Naive thymus-derived CD4-positive, alpha-beta T cell (primary cell): ENCODE measurements at regions not wholly inside any gene's neighbourhood (a gene's known extent, or its start where the extent isn't known, plus 50 kb on each side); places are given as distances from the start of the nearest gene placed in this dataset.
"Not testable (repeated sequence)": the region's sequence is repeated elsewhere in the genome, so short reads cannot be mapped to it uniquely, and the experiment has no call there.

ENCODE experiments used
- ATAC-seq: fragments of 150-1000 bp; cut with Tn5 transposase; 2 replicates; pipeline ENCODE4 v1.10.0; 2021; ENCODE audit warnings: mild to moderate bottlenecking, moderate library complexity
- CTCF ChIA-PET: fragments of 350-600 bp; sonication (Branson Sonifier 250); formaldehyde crosslinking; loops from one replicate; lab custom pipeline; 2021; ENCODE audit warnings: antibody characterized with exemption; lab: Charles Lee
- POLR2A ChIA-PET: fragments of 350-600 bp; sonication (Branson Sonifier 250); formaldehyde crosslinking; loops from one replicate; lab custom pipeline; 2021; ENCODE audit warnings: antibody characterized with exemption, inconsistent platforms; lab: Charles Lee
- DNase-seq, 9 donors: peaks; one replicate each; pipeline versions ENCODE4 v3.0.0 to v3.0.0-alpha.2; 2020 to 2022; ENCODE audit warnings: mixed read lengths in 1 of 9
- H3K27ac ChIP-seq: one replicate; pipeline ENCODE4 v1.7.0; 2013; ENCODE audit warnings: mild to moderate bottlenecking, low read depth, low read length, moderate library complexity
- H3K27me3 ChIP-seq, 2 donors: one replicate each; pipeline ENCODE4 v1.7.0; 2013; ENCODE audit warnings: low read length in 2 of 2, mild to moderate bottlenecking in 2 of 2, moderate library complexity in 2 of 2; ENCODE audit not compliant: control insufficient read depth in 2 of 2, insufficient read depth in 2 of 2
- H3K36me3 ChIP-seq, 3 experiments: 1 replicate in 2 of 3; 2 replicates in 1 of 3; pipeline ENCODE4 v1.7.0; 2013; ENCODE audit warnings: low read length in 3 of 3, mild to moderate bottlenecking in 3 of 3, moderate library complexity in 1 of 3; ENCODE audit not compliant: insufficient read depth in 3 of 3, control insufficient read depth in 2 of 3
- H3K4me1 ChIP-seq, 2 donors: one replicate each; pipeline ENCODE4 v1.7.0; 2013; ENCODE audit warnings: low read length in 2 of 2, mild to moderate bottlenecking in 2 of 2, moderate library complexity in 1 of 2; ENCODE audit not compliant: control insufficient read depth in 2 of 2, insufficient read depth in 2 of 2
- H3K4me3 ChIP-seq: 2 replicates; pipeline ENCODE4 v1.7.0; 2013; ENCODE audit warnings: mild to moderate bottlenecking, low read length
- H3K9me3 ChIP-seq, 3 experiments: 1 replicate in 2 of 3; 2 replicates in 1 of 3; pipeline ENCODE4 v1.7.0; 2013; ENCODE audit warnings: low read length in 3 of 3; ENCODE audit not compliant: control insufficient read depth in 2 of 3
- H3K27ac Mint-ChIP-seq, 9 donors: one replicate each; pipeline ENCODE4 v1.8.0; 2020 to 2022; ENCODE audit warnings: mixed read lengths in 9 of 9, mild to moderate bottlenecking in 8 of 9, moderate library complexity in 5 of 9, inconsistent platforms in 2 of 9
- H3K27me3 Mint-ChIP-seq, 5 donors: one replicate each; pipeline ENCODE4 v1.8.0; 2021 to 2022; ENCODE audit warnings: mixed read lengths in 5 of 5, mild to moderate bottlenecking in 1 of 5
- H3K36me3 Mint-ChIP-seq, 5 donors: one replicate each; pipeline ENCODE4 v1.8.0; 2020 to 2022; ENCODE audit warnings: mixed read lengths in 5 of 5, mild to moderate bottlenecking in 3 of 5, inconsistent platforms in 1 of 5
- H3K4me1 Mint-ChIP-seq, 7 donors: one replicate each; pipeline ENCODE4 v1.8.0; 2020 to 2022; ENCODE audit warnings: mixed read lengths in 7 of 7, mild to moderate bottlenecking in 3 of 7, inconsistent platforms in 1 of 7
- H3K4me3 Mint-ChIP-seq, 10 donors: one replicate each; pipeline ENCODE4 v1.8.0; 2020 to 2022; ENCODE audit warnings: mild to moderate bottlenecking in 10 of 10, mixed read lengths in 10 of 10, moderate library complexity in 6 of 10, inconsistent platforms in 2 of 10
- H3K9me3 Mint-ChIP-seq, 11 donors: one replicate each; pipeline ENCODE4 v1.8.0; 2020 to 2022; ENCODE audit warnings: mixed read lengths in 11 of 11, mild to moderate bottlenecking in 4 of 11, inconsistent platforms in 1 of 11, moderate library complexity in 1 of 11
- intact Hi-C, 2 donors: fragments of 100-400 bp; cut with micrococcal nuclease; formaldehyde crosslinking; loops; one replicate each; pipeline ENCODE4 v1.15.1; 2023

- DNase-seq: no peak
- H3K36me3 Mint-ChIP-seq: no peaks in the 10 kb centered on the region
These were observed 119.4 kb upstream of the F3 start for GRCh38 chr1:94660994-94661393.

DNA sequence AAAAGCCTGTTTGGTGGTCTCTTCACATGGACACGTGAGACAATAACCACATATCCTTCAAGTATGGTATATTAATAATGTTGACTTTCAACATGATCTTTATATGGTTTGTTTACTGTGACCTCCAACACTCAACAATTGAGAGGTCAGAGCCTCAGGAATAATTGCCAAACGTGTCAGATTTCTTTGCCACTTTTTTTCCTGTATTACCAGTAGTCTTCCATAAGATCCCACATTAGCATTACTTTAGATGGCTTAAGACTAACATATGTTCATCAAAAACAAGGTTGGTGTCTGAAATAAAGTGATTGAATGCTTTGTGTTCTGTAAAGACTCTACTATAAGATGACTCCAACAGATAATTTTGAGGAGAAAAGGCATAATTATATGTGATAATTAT lies 118.7 kb upstream of the F3 start:
- H3K9me3 Mint-ChIP-seq: no peaks in the 10 kb centered on the region
- H3K4me1 Mint-ChIP-seq: no peaks in the 10 kb centered on the region
- H3K27ac ChIP-seq: no peak overlapping the region
- H3K36me3 Mint-ChIP-seq: no peaks in the 10 kb centered on the region
- no peaks in the 10 kb centered on the region for H3K36me3 ChIP-seq
- ATAC-seq (no peak), DNase-seq (no peak)
- H3K27me3 ChIP-seq: no peaks in the 10 kb centered on the region
- H3K27ac Mint-ChIP-seq: no peak overlapping the region
- no peaks in the 10 kb centered on the region for H3K4me1 ChIP-seq
- H3K27me3 Mint-ChIP-seq: peaks cover 5 to 23% (median 12%) of the 10 kb centered on the region in 5 donors
- no peaks in the 10 kb centered on the region for H3K9me3 ChIP-seq
- ChIA-PET CTCF (no interaction called here), POLR2A (no interaction called here)
- intact Hi-C loops: no loop called here
- H3K4me3 Mint-ChIP-seq: no peak overlapping the region
- H3K4me3 ChIP-seq: no peak overlapping the region

More at GRCh38 chr1:94660994-94661393, 119.4 kb upstream of the F3 start:
- H3K9me3 Mint-ChIP-seq: no peaks in the 10 kb centered on the region
- no peaks in the 10 kb centered on the region for H3K4me1 Mint-ChIP-seq
- H3K27ac Mint-ChIP-seq: no peak overlapping the region
- intact Hi-C loops: no loop called here
- H3K27me3 ChIP-seq: no peaks in the 10 kb centered on the region
- H3K36me3 ChIP-seq: no peaks in the 10 kb centered on the region
- H3K4me3 Mint-ChIP-seq: no peak overlapping the region
- peaks cover 5 to 23% (median 10%) of the 10 kb centered on the region in 5 donors for H3K27me3 Mint-ChIP-seq
- H3K27ac ChIP-seq: no peak overlapping the region
- H3K4me3 ChIP-seq: no peak overlapping the region
- CTCF ChIA-PET: no interaction called here
- ATAC-seq: no peak
- H3K9me3 ChIP-seq: no peaks in the 10 kb centered on the region
- no peaks in the 10 kb centered on the region for H3K4me1 ChIP-seq
- POLR2A ChIA-PET: no interaction called here

- H3K4me1 Mint-ChIP-seq, POLR2A ChIA-PET, H3K4me1 ChIP-seq, H3K4me3 Mint-ChIP-seq, ATAC-seq, H3K27ac Mint-ChIP-seq, CTCF ChIA-PET, H3K9me3 Mint-ChIP-seq, H3K4me3 ChIP-seq, H3K36me3 ChIP-seq, intact Hi-C loops, H3K27me3 ChIP-seq, H3K9me3 ChIP-seq, H3K27ac ChIP-seq, DNase-seq, H3K36me3 Mint-ChIP-seq: not testable (repeated sequence)
- peaks cover 10 to 24% (median 12%) of the 10 kb centered on the region in 5 donors for H3K27me3 Mint-ChIP-seq
These were observed 117.6 kb upstream of the F3 start for GRCh38 chr1:94659202-94659601.

DNA sequence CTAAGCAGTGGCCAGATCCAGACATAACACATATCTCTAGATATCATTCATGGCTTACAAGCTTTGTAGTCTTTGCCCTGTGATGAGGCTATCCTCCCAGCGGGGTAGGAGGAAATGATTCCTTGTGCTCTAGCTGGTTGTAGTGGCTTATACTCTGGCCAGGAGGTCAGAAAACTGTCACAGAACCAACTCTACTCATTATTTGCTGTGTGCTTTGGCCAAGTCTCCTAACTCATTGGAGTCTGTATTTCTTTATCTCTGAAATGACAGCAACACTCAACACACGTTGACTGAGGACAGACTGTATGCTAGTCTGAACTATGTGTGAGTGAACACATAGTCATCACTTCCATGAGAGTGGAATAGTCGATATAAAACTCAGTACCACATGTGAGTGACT lies 116.7 kb upstream of the F3 start:
- no peak overlapping the region for H3K27ac ChIP-seq
- Mint-ChIP-seq H3K4me1 (no peaks in the 10 kb centered on the region), H3K27me3 (peaks cover 12 to 26% (median 16%) of the 10 kb centered on the region in 5 donors), H3K36me3 (no peaks in the 10 kb centered on the region), H3K4me3 (no peak overlapping the region), H3K9me3 (peaks cover 0 to 2% (median 0%) of the 10 kb centered on the region in 11 donors), H3K27ac (no peak overlapping the region)
- POLR2A ChIA-PET: no interaction called here
- H3K36me3 ChIP-seq: no peaks in the 10 kb centered on the region
- intact Hi-C loops: no loop called here
- ATAC-seq (no peak), DNase-seq (no peak)
- CTCF ChIA-PET: no interaction called here
- H3K9me3 ChIP-seq: no peaks in the 10 kb centered on the region
- H3K27me3 ChIP-seq: no peaks in the 10 kb centered on the region
- H3K4me1 ChIP-seq: no peaks in the 10 kb centered on the region
- H3K4me3 ChIP-seq: no peak overlapping the region

DNA sequence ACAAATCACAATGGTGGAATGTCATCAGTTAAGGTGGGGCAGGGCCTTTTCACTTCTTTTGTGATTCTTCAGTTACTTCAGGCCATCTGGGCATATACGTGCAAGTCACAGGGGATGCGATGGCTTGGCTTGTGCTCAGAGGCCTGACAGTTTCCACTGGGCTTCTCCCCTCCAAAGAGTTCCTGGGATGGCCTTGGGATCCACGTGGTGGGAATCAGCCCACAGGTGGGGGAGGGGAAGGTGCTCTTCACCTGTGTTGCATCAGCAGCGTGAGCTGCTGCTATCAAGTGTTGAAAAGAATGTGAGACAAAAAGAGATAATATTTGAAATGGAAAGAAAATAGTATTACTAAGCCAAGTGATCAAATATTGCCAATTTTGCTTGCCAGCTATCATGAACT lies 116.2 kb upstream of the F3 start:
- H3K27me3 ChIP-seq, H3K9me3 ChIP-seq, H3K4me1 ChIP-seq, H3K4me3 Mint-ChIP-seq, DNase-seq, H3K4me3 ChIP-seq, H3K36me3 ChIP-seq, POLR2A ChIA-PET, CTCF ChIA-PET, H3K4me1 Mint-ChIP-seq, H3K36me3 Mint-ChIP-seq, intact Hi-C loops, H3K27ac Mint-ChIP-seq, H3K27ac ChIP-seq, ATAC-seq, H3K9me3 Mint-ChIP-seq: not testable (repeated sequence)
- H3K27me3 Mint-ChIP-seq: peaks cover 12 to 28% (median 16%) of the 10 kb centered on the region in 5 donors

- DNase-seq: no peak
- H3K4me3 Mint-ChIP-seq: no peak overlapping the region
- no peak overlapping the region for H3K4me3 ChIP-seq
- no peak overlapping the region for H3K27ac ChIP-seq
- CTCF ChIA-PET: no interaction called here
- peaks cover 0 to 2% (median 0%) of the 10 kb centered on the region in 11 donors for H3K9me3 Mint-ChIP-seq
- no peaks in the 10 kb centered on the region for H3K36me3 Mint-ChIP-seq
- H3K27me3 Mint-ChIP-seq: peaks cover 12 to 33% (median 15%) of the 10 kb centered on the region in 5 donors
- ATAC-seq: no peak
- H3K4me1 Mint-ChIP-seq: peaks cover 0 to under 1% (median 0%) of the 10 kb centered on the region in 7 donors
- H3K4me1 ChIP-seq: no peaks in the 10 kb centered on the region
- no peaks in the 10 kb centered on the region for H3K9me3 ChIP-seq
- intact Hi-C loops: no loop called here
- no peaks in the 10 kb centered on the region for H3K27me3 ChIP-seq
- H3K36me3 ChIP-seq: no peaks in the 10 kb centered on the region
- no peak overlapping the region for H3K27ac Mint-ChIP-seq
- POLR2A ChIA-PET: no interaction called here
These were observed 115.4 kb upstream of the F3 start for GRCh38 chr1:94656967-94657366.

GRCh38 chr1:94654919-94655318 lies 113.4 kb upstream of the F3 start:
- Mint-ChIP-seq H3K27ac (no peak overlapping the region), H3K36me3 (no peaks in the 10 kb centered on the region), H3K4me3 (no peak overlapping the region), H3K9me3 (peaks cover 0 to 2% (median 0%) of the 10 kb centered on the region in 11 donors), H3K27me3 (peaks cover 0 to 37% (median 19%) of the 10 kb centered on the region in 5 donors), H3K4me1 (peaks cover 0 to 1% (median 0%) of the 10 kb centered on the region in 7 donors)
- ChIA-PET CTCF (no interaction called here), POLR2A (no interaction called here)
- Histone ChIP-seq H3K27me3 (no peaks in the 10 kb centered on the region), H3K4me1 (no peaks in the 10 kb centered on the region), H3K4me3 (no peak overlapping the region), H3K27ac (no peak overlapping the region), H3K36me3 (no peaks in the 10 kb centered on the region), H3K9me3 (no peaks in the 10 kb centered on the region)
- intact Hi-C loops: no loop called here
- ATAC-seq (no peak), DNase-seq (no peak)
